ENCODE measurements at regions not wholly inside any gene's neighbourhood (a gene's known extent, or its start where the extent isn't known, plus 50 kb on each side); places are given as distances from the start of the nearest gene placed in this dataset.

- TF ChIP-seq POLR2AphosphoS5 (IDR thresholded peaks at IDR 0.05; ENCODE audit: low read depth, low read length) (no peak), SIN3A (IDR thresholded peaks at IDR 0.05; ENCODE audit: low read depth) (no peak), MAX (IDR thresholded peaks at IDR 0.05) (no peak), POLR2A (IDR thresholded peaks at IDR 0.05; ENCODE audit: borderline replicate concordance, extremely low read depth, insufficient read depth, insufficient read length) (no peak), CTCF (IDR thresholded peaks at IDR 0.05 in 2 of 3, conservative IDR thresholded peaks at IDR 0.05 in 1 of 3; ENCODE audit: borderline replicate concordance in 1 of 3, insufficient read depth in 1 of 3, low read depth in 2 of 3, low read length in 2 of 3) (no peak), CEBPB (IDR thresholded peaks at IDR 0.05; ENCODE audit: low read depth) (no peak), EZH2 (IDR thresholded peaks at IDR 0.05) (no peak), YY1 (IDR thresholded peaks at IDR 0.05; ENCODE audit: extremely low read depth, insufficient replicate concordance, low read depth, low read length) (no peak), RAD21 (IDR thresholded peaks at IDR 0.05; ENCODE audit: low read depth) (no peak), JUND (IDR thresholded peaks at IDR 0.05) (no peak)
Measured at GRCh38 chr10:93182049-93182327, 108.3 kb downstream of the CYP26A1 start.

All from HCT116 (cell line).